Esophagus squamous epithelium (tissue), 5 donors: ENCODE measurements at regions not wholly inside any gene's neighbourhood (a gene's known extent, or its start where the extent isn't known, plus 50 kb on each side); places are given as distances from the start of the nearest gene placed in this dataset.
A peak's percentile ranks its signal among the peaks of the same experiment; 100 is the strongest.
"Not testable (repeated sequence)": the region's sequence is repeated elsewhere in the genome, so short reads cannot be mapped to it uniquely, and the experiment has no call there.

ENCODE experiments used
- DNase-seq: peaks from one replicate; lab custom pipeline; 2025; lab: John Stamatoyannopoulos, UW
- H3K27ac ChIP-seq, 4 donors: fragments of 200-600 bp; sonication (generic); one replicate each; pipeline ENCODE4 v1.5.1; 2016 to 2019; ENCODE audit warnings: mild to moderate bottlenecking in 1 of 4
- H3K27me3 ChIP-seq, 4 donors: fragments of 200-600 bp; sonication (generic); 1 replicate in 3 of 4; 2 replicates in 1 of 4; pipeline versions ENCODE4 v1.5.1 to v1.6.0; 2017 to 2021; ENCODE audit warnings: antibody characterized with exemption in 1 of 4
- H3K36me3 ChIP-seq, 3 donors: fragments of 200-600 bp; sonication (generic); one replicate each; pipeline ENCODE4 v1.5.1; 2016 to 2019
- H3K4me1 ChIP-seq, 3 donors: fragments of 200-600 bp; sonication (generic); one replicate each; pipeline ENCODE4 v1.5.1; 2017 to 2019
- H3K4me3 ChIP-seq, 4 donors: fragments of 200-600 bp; sonication (generic); 1 replicate in 3 of 4; 2 replicates in 1 of 4; pipeline ENCODE4 v1.5.1; 2016 to 2019; ENCODE audit warnings: mild to moderate bottlenecking in 2 of 4, moderate library complexity in 1 of 4
- H3K9me3 ChIP-seq, 3 donors: fragments of 200-600 bp; sonication (generic); one replicate each; pipeline ENCODE4 v1.5.1; 2016 to 2019
- CTCF ChIP-seq, 6 experiments: fragments of 450-650 bp in 4 of 6; fragments of 200-600 bp in 2 of 6; sonication (generic) in 2 of 6; IDR thresholded peaks; one replicate each; pipeline ENCODE4 v1.5.1; 2016 to 2019; ENCODE audit warnings: antibody characterized with exemption in 6 of 6, mild to moderate bottlenecking in 4 of 6, moderate library complexity in 4 of 6
- POLR2A ChIP-seq, 4 donors: fragments of 450-650 bp; IDR thresholded peaks; one replicate each; pipeline ENCODE4 v1.6.1; 2017; ENCODE audit warnings: antibody characterized with exemption in 4 of 4, mild to moderate bottlenecking in 4 of 4, moderate library complexity in 3 of 4
- WGBS, 2 donors: methylation state at CpG; one replicate each; pipeline ENCODE4 v1.1.5; 2018; 5-methylcytosine and 5-hydroxymethylcytosine counted together
- intact Hi-C: fragments of 100-400 bp; cut with DNase I; formaldehyde crosslinking; loops from one replicate; pipeline ENCODE4 v1.15.0; 2022
- donor health status: DM: yes; HTN: yes; CAD: no.

DNA sequence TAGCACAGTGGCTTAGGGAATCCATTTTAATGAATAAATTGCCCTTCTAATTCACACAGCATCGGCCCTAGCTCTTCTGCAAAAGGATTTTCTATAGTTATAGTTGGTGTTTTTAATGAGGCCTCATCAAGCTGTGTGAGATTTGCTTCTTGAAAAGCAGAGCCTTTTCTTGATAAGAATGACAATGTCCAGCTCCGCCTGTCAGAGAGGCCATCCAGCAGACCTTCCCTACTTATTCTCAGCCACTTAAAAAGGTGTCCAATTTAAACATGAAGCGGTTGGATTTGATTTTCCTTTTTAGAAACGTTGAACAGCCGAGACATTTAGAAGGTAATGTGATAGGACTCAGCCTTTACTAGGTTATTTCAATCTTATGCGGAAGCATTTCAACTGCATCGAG is 134.4 kb downstream of the ZNF608 start:
- Histone ChIP-seq H3K4me1 (no peaks in the 10 kb centered on the region), H3K27ac (no peak overlapping the region), H3K9me3 (no peaks in the 10 kb centered on the region), H3K4me3 (no peak overlapping the region), H3K27me3 (no peaks in the 10 kb centered on the region), H3K36me3 (no peaks in the 10 kb centered on the region)
- 80 to 82% methylated on average over 7 of the region's 7 CpGs for WGBS, 2 donors
- TF ChIP-seq POLR2A (IDR thresholded peaks at IDR 0.05) (no peak), CTCF (IDR thresholded peaks at IDR 0.05) (no peak)
- DNase-seq = no peak
- intact Hi-C loops = no loop called here

DNA sequence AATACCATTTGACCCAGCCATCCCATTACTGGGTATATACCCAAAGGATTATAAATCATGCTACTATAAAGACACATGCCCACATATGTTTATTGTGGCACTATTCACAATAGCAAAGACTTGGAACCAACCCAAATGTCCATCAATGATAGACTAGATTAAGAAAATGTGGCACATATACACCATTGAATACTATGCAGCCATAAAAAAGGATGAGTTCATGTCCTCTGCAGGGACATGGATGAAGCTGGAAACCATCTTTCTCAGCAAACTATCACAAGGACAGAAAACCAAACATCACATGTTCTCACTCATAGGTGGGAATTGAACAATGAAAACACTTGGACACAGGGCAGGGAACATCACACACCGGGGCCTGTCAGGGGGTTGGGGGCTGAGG is 135.2 kb downstream of the ZNF608 start:
- WGBS, 2 donors = 100% methylated on average over 1 of the region's 1 CpG
- DNase-seq, H3K9me3 ChIP-seq, H3K27me3 ChIP-seq, H3K4me1 ChIP-seq, intact Hi-C loops, H3K36me3 ChIP-seq, H3K4me3 ChIP-seq, H3K27ac ChIP-seq: not testable (repeated sequence)

DNA sequence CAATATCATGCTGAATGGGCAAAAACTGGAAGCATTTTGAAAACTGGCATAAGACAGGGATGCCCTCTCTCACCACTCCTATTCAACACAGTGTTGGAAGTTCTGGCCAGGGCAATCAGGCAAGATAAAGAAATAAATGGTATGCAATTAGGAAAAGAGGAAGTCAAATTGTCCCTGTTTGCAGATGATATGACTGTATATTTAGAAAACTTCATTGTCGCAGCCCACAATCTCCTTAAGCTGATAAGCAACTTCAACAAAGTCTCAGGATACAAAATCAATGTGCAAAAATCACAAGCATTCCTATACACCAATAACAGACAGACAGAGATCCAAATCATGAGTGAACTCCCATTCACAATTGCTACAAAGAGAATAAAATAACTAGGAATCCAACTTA is 136.8 kb downstream of the ZNF608 start:
- H3K27ac ChIP-seq, H3K9me3 ChIP-seq, intact Hi-C loops, H3K27me3 ChIP-seq, H3K4me3 ChIP-seq, DNase-seq, H3K36me3 ChIP-seq: not testable (repeated sequence)
- 90 to 92% methylated on average over 1 of the region's 1 CpG for WGBS, 2 donors
- H3K4me1 ChIP-seq = peaks cover 6 to 20% (median 15%) of the 10 kb centered on the region in 3 donors

- TF ChIP-seq POLR2A (IDR thresholded peaks at IDR 0.05) = no peak
- TF ChIP-seq CTCF (IDR thresholded peaks at IDR 0.05) = no peak
- WGBS, 2 donors = 91 to 97% methylated on average over 2 of the region's 2 CpGs
- Histone ChIP-seq H3K4me1 (peaks cover 6 to 30% (median 15%) of the 10 kb centered on the region in 3 donors), H3K4me3 (no peak overlapping the region), H3K36me3 (no peaks in the 10 kb centered on the region), H3K27ac (peak overlapping the region in 1 of 4 donors; percentile 71), H3K27me3 (no peaks in the 10 kb centered on the region), H3K9me3 (no peaks in the 10 kb centered on the region)
- intact Hi-C loops = no loop called here
- no peak for DNase-seq
Measured at GRCh38 chr5:124606543-124606942, 139.9 kb downstream of the ZNF608 start.

GRCh38 chr5:124606093-124606492 is 140.3 kb downstream of the ZNF608 start:
- Histone ChIP-seq H3K27me3 (no peaks in the 10 kb centered on the region), H3K4me3 (no peak overlapping the region), H3K36me3 (no peaks in the 10 kb centered on the region), H3K27ac (peak overlapping the region; percentile 16 to 71 (median 44)), H3K9me3 (no peaks in the 10 kb centered on the region), H3K4me1 (peaks cover 6 to 30% (median 15%) of the 10 kb centered on the region in 3 donors)
- 50 to 53% methylated on average over 2 of the region's 2 CpGs for WGBS, 2 donors
- TF ChIP-seq POLR2A (IDR thresholded peaks at IDR 0.05) (no peak), CTCF (IDR thresholded peaks at IDR 0.05) (no peak)
- DNase-seq = no peak
- intact Hi-C loops = no loop called here

DNA sequence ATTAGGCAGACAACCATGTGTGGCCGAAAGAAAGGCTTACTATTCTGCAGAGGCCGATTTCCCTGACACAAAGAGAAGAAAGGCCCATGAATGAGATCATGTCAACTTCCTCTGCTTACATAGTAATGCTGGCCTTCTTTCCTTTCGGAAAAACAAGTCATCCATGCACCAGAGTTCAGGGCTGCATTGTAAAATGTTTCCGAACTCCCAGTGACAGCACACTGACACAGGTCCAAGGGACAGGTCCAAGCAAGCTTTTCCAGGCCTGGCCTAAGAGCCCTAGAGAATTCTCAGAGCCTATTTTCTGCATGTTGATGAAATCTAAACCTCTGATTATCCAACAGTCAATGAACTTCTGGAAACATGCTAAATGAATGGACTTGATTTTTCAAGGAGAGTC is 140.9 kb downstream of the ZNF608 start:
- no peak for TF ChIP-seq POLR2A (IDR thresholded peaks at IDR 0.05)
- TF ChIP-seq CTCF (IDR thresholded peaks at IDR 0.05) = no peak
- H3K36me3 ChIP-seq = no peaks in the 10 kb centered on the region
- intact Hi-C loops = no loop called here
- H3K4me1 ChIP-seq = peaks cover 6 to 31% (median 15%) of the 10 kb centered on the region in 3 donors
- 13 to 17% methylated on average over 4 of the region's 4 CpGs for WGBS, 2 donors
- H3K27ac ChIP-seq = peak overlapping the region; percentile 16 to 71 (median 44)
- DNase-seq = no peak
- no peaks in the 10 kb centered on the region for H3K27me3 ChIP-seq
- no peak overlapping the region for H3K4me3 ChIP-seq
- no peaks in the 10 kb centered on the region for H3K9me3 ChIP-seq
